Astrocyte (in vitro differentiated cells and primary cell): ENCODE measurements at regions not wholly inside any gene's neighbourhood (a gene's known extent, or its start where the extent isn't known, plus 50 kb on each side); places are given as distances from the start of the nearest gene placed in this dataset.

Source experiments
- DNase-seq: peaks from one replicate; pipeline ENCODE4 v3.0.0-alpha.2; 2010; ENCODE audit warnings: low read depth
- FAIRE-seq: peaks from 2 replicates; lab custom pipeline; 2011; peaks lifted over from hg19 to GRCh38; lab: Jason Lieb, UNC
- H2AFZ ChIP-seq: 2 replicates; pipeline ENCODE4 v1.6.0; 2012; ENCODE audit warnings: low read depth, low read length, inconsistent platforms
- H3K27ac ChIP-seq: 2 replicates; pipeline ENCODE4 v1.5.1; 2011; ENCODE audit warnings: low read depth, low read length, inconsistent platforms
- H3K27me3 ChIP-seq: 2 replicates; pipeline ENCODE4 v1.6.0; 2011; ENCODE audit warnings: low read length, inconsistent platforms; ENCODE audit not compliant: insufficient read depth
- H3K36me3 ChIP-seq: 2 replicates; pipeline ENCODE4 v1.5.1; 2011; ENCODE audit warnings: low read length, inconsistent platforms; ENCODE audit not compliant: insufficient read depth
- H3K4me1 ChIP-seq: 2 replicates; pipeline ENCODE4 v1.5.1; 2011; ENCODE audit warnings: low read length, inconsistent platforms; ENCODE audit not compliant: insufficient read depth
- H3K4me2 ChIP-seq: 2 replicates; pipeline ENCODE4 v1.6.0; 2012; ENCODE audit warnings: low read length, inconsistent platforms
- H3K4me3 ChIP-seq: 2 replicates; pipeline ENCODE4 v1.5.1; 2011; ENCODE audit warnings: low read depth, mild to moderate bottlenecking, low read length, inconsistent platforms; ENCODE audit not compliant: insufficient read depth
- H3K79me2 ChIP-seq: 2 replicates; pipeline ENCODE4 v1.6.0; 2012; ENCODE audit warnings: mild to moderate bottlenecking, low read length, inconsistent platforms; ENCODE audit not compliant: insufficient read depth
- H3K9ac ChIP-seq: 2 replicates; pipeline ENCODE4 v1.6.0; 2012; ENCODE audit warnings: mild to moderate bottlenecking, low read length, inconsistent platforms
- H3K9me3 ChIP-seq: 2 replicates; pipeline ENCODE4 v1.5.1; 2012; ENCODE audit warnings: low read depth, mild to moderate bottlenecking, low read length, inconsistent platforms; ENCODE audit not compliant: insufficient read depth
- H4K20me1 ChIP-seq: 2 replicates; pipeline ENCODE4 v1.6.0; 2012; ENCODE audit warnings: low read length, inconsistent platforms; ENCODE audit not compliant: insufficient read depth
- H3K27ac Mint-ChIP-seq: one replicate; pipeline ENCODE4 v1.8.0; 2021; ENCODE audit warnings: mild to moderate bottlenecking, mixed read lengths; ENCODE audit not compliant: unreplicated experiment
- H3K27me3 Mint-ChIP-seq: one replicate; pipeline ENCODE4 v1.8.0; 2021; ENCODE audit warnings: low read depth, mixed read lengths; ENCODE audit not compliant: unreplicated experiment
- H3K36me3 Mint-ChIP-seq: one replicate; pipeline ENCODE4 v1.8.0; 2021; ENCODE audit warnings: low read depth, mixed read lengths; ENCODE audit not compliant: unreplicated experiment
- H3K4me1 Mint-ChIP-seq: one replicate; pipeline ENCODE4 v1.8.0; 2021; ENCODE audit warnings: low read depth, mixed read lengths; ENCODE audit not compliant: unreplicated experiment
- H3K4me3 Mint-ChIP-seq: one replicate; pipeline ENCODE4 v1.8.0; 2021; ENCODE audit warnings: mild to moderate bottlenecking, moderate library complexity, mixed read lengths; ENCODE audit not compliant: unreplicated experiment
- H3K9me3 Mint-ChIP-seq: one replicate; pipeline ENCODE4 v1.8.0; 2021; ENCODE audit warnings: mild to moderate bottlenecking, mixed read lengths; ENCODE audit not compliant: unreplicated experiment
- EZH2 ChIP-seq: IDR thresholded peaks from 2 replicates; pipeline ENCODE4 v1.6.1; 2012; ENCODE audit warnings: mild to moderate bottlenecking, low read length, inconsistent platforms; ENCODE audit not compliant: insufficient read depth
- TF ChIP-seq, protein P1 (sequence below): IDR thresholded peaks from 2 replicates; pipeline ENCODE4 v1.5.1; 2011; ENCODE audit warnings: low read depth, mild to moderate bottlenecking, inconsistent platforms, low read length, moderate library complexity; ENCODE audit not compliant: insufficient read depth

DNA sequence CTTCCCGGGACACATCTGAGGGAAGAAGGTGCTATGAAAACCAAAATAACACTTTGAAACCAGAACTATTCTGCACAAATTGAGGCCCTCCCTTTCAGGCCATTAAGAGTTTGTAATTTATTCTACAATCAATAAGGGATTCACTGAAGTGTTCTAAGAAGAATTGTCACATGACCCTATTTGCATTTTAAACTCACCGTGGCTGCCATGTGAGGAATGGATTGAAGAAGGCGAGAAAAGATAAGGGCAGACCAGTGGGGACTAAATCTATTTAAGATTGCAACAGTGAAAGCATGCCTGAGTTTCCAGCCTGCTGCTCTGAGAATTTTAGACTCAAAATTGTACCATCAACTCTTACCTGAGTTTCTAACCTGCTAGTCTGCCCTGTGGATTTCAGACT, 408.8 kb upstream of the SALL1 start:
- no peak overlapping the region for H3K4me3 Mint-ChIP-seq
- no peak overlapping the region for H3K4me3 ChIP-seq

DNA sequence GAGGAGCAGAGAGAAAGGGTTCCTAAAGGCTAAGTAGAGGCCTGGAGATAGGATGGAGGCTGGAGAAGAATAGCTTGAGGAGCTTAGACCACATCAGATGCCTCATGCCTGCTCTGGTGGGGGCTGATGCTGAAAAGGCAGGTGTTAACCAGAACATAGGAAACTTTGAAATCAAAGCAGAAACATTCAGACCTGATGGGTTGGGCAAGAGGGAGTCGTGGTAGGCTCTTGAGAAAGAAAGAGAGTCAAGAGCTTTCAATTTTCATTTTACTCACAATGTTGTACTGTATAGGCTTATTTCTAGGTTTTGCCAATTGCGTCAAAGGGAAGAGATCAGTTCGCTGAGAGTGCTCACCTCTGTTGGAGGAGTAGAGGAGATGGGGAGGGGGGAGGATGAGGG, 406.6 kb upstream of the SALL1 start:
- Histone ChIP-seq H3K4me3 (no peak overlapping the region), H3K4me1 (peaks cover 9% of the 10 kb centered on the region), H3K36me3 (no peaks in the 10 kb centered on the region), H3K4me2 (no peak overlapping the region), H3K9ac (no peak overlapping the region), H3K27me3 (peaks cover 3% of the 10 kb centered on the region), H2AFZ (no peak overlapping the region), H3K9me3 (no peaks in the 10 kb centered on the region), H4K20me1 (no peaks in the 10 kb centered on the region), H3K27ac (peak overlapping the region; percentile 7), H3K79me2 (no peaks in the 10 kb centered on the region)
- peaks cover 19% of the 10 kb centered on the region for H3K27me3 Mint-ChIP-seq
- peaks cover 1% of the 10 kb centered on the region for H3K9me3 Mint-ChIP-seq
- no peak for FAIRE-seq
- DNase-seq, result no peak
- no peak overlapping the region for H3K27ac Mint-ChIP-seq
- no peaks in the 10 kb centered on the region for H3K36me3 Mint-ChIP-seq
- no peak overlapping the region for H3K4me3 Mint-ChIP-seq
- TF ChIP-seq, protein P1, sequence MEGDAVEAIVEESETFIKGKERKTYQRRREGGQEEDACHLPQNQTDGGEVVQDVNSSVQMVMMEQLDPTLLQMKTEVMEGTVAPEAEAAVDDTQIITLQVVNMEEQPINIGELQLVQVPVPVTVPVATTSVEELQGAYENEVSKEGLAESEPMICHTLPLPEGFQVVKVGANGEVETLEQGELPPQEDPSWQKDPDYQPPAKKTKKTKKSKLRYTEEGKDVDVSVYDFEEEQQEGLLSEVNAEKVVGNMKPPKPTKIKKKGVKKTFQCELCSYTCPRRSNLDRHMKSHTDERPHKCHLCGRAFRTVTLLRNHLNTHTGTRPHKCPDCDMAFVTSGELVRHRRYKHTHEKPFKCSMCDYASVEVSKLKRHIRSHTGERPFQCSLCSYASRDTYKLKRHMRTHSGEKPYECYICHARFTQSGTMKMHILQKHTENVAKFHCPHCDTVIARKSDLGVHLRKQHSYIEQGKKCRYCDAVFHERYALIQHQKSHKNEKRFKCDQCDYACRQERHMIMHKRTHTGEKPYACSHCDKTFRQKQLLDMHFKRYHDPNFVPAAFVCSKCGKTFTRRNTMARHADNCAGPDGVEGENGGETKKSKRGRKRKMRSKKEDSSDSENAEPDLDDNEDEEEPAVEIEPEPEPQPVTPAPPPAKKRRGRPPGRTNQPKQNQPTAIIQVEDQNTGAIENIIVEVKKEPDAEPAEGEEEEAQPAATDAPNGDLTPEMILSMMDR, result no peak
- TF ChIP-seq EZH2, result no peak
- H3K4me1 Mint-ChIP-seq, result peaks cover 5% of the 10 kb centered on the region

More for the DNA sequence above, 408.8 kb upstream of the SALL1 start:
- Histone ChIP-seq H3K27ac (no peak overlapping the region), H3K9me3 (no peaks in the 10 kb centered on the region), H3K36me3 (no peaks in the 10 kb centered on the region), H2AFZ (no peak overlapping the region), H3K4me1 (peaks cover 9% of the 10 kb centered on the region), H3K9ac (no peak overlapping the region), H3K4me2 (no peak overlapping the region), H3K27me3 (peaks cover 3% of the 10 kb centered on the region), H4K20me1 (no peaks in the 10 kb centered on the region), H3K79me2 (no peaks in the 10 kb centered on the region)
- DNase-seq (no peak), FAIRE-seq (no peak)
- TF ChIP-seq, protein P1, result no peak
- TF ChIP-seq EZH2, result no peak
- Mint-ChIP-seq H3K36me3 (no peaks in the 10 kb centered on the region), H3K4me1 (no peaks in the 10 kb centered on the region), H3K27ac (no peak overlapping the region), H3K9me3 (peaks cover 1% of the 10 kb centered on the region), H3K27me3 (peaks cover 19% of the 10 kb centered on the region)

DNA sequence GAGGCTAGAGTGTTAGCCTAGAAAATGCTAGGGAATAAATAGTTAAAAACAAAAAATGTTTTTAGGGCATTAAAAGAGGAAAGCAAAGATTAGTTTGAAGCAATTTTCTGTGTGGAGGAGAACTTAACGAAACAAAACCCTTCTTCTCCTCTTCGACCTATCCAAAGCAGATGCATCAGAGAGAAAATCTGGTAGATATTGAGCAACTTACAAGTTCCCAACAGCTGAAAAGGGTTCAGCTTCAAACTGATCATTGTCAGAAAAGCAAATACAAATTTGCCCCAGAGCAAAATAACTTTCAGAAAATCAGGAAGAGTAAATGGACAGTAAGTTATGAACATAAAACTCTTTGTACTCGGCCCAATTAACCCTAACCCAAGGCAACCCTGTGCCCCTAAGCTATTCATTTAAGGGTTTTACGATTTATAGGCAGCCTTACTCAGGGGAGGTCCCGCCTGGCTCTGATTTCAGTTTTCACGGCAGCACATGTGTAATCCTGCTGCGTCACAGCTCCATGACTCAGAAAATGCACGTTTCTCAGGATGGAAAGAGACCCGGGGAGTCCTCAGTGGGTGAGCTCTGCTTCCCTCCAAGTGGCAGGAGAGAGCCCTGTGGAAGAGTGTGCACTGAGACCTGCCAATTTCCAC, 405.7 kb upstream of the SALL1 start:
- no peaks in the 10 kb centered on the region for H3K36me3 ChIP-seq
- Mint-ChIP-seq H3K36me3 (no peaks in the 10 kb centered on the region), H3K27me3 (peaks cover 19% of the 10 kb centered on the region), H3K4me3 (no peak overlapping the region), H3K4me1 (peaks cover 5% of the 10 kb centered on the region), H3K9me3 (peaks cover 1% of the 10 kb centered on the region), H3K27ac (no peak overlapping the region)
- peak; percentile 83 for DNase-seq
- H4K20me1 ChIP-seq, result no peaks in the 10 kb centered on the region
- TF ChIP-seq, protein P1, result no peak
- TF ChIP-seq EZH2, result no peak
- FAIRE-seq, result no peak
- peak overlapping the region; percentile 6 for H2AFZ ChIP-seq
- peaks cover 9% of the 10 kb centered on the region for H3K4me1 ChIP-seq
- H3K79me2 ChIP-seq, result no peaks in the 10 kb centered on the region
- no peak overlapping the region for H3K4me3 ChIP-seq
- H3K4me2 ChIP-seq, result peak overlapping the region; percentile 51
- H3K9me3 ChIP-seq, result no peaks in the 10 kb centered on the region
- H3K27me3 ChIP-seq, result peaks cover 3% of the 10 kb centered on the region
- peak overlapping the region; percentile 20 for H3K27ac ChIP-seq
- peak overlapping the region; percentile 23 for H3K9ac ChIP-seq
